ENCODE measurements at regions not wholly inside any gene's neighbourhood (a gene's known extent, or its start where the extent isn't known, plus 50 kb on each side); places are given as distances from the start of the nearest gene placed in this dataset.

- H3K4me3 ChIP-seq (ENCODE audit: low read depth, low read length), result no peak overlapping the region
- CTCF ChIA-PET, result no interaction called here
- H3K27ac ChIP-seq (ENCODE audit: low read depth, low read length), result no peak overlapping the region
- TF ChIP-seq CTCF (IDR thresholded peaks at IDR 0.05; ENCODE audit: low read depth, low read length), result no peak
- H3K27me3 ChIP-seq (ENCODE audit: control insufficient read depth, insufficient read depth, low read length), result peaks cover 7% of the 10 kb centered on the region
- H3K9me3 ChIP-seq (ENCODE audit: control insufficient read depth, insufficient read depth, low read length), result no peaks in the 10 kb centered on the region; the same call in 1 of the 2 replicates
- POLR2A ChIA-PET, result no interaction called here
- no peak for DNase-seq (ENCODE audit: low read depth, low spot score)
Observed at GRCh38 chr10:44064317-44064716, 320.6 kb downstream of the CXCL12 start.

GRCh38 chr10:44063686-44064085 lies 321.2 kb downstream of the CXCL12 start:
- ChIA-PET CTCF (no interaction called here), POLR2A (no interaction called here)
- DNase-seq (ENCODE audit: low read depth, low spot score), result no peak

GRCh38 chr10:44060719-44061118 lies 324.2 kb downstream of the CXCL12 start:
- CTCF ChIA-PET, result no interaction called here
- peaks cover 14% of the 10 kb centered on the region for H3K27me3 ChIP-seq (ENCODE audit: control insufficient read depth, insufficient read depth, low read length)

More at GRCh38 chr10:44063686-44064085, 321.2 kb downstream of the CXCL12 start:
- no peaks in the 10 kb centered on the region; the same call in 1 of the 2 replicates for H3K9me3 ChIP-seq (ENCODE audit: control insufficient read depth, insufficient read depth, low read length)
- TF ChIP-seq CTCF (IDR thresholded peaks at IDR 0.05; ENCODE audit: low read depth, low read length), result no peak
- no peak overlapping the region for H3K27ac ChIP-seq (ENCODE audit: low read depth, low read length)
- H3K27me3 ChIP-seq (ENCODE audit: control insufficient read depth, insufficient read depth, low read length), result peaks cover 7% of the 10 kb centered on the region
- H3K4me3 ChIP-seq (ENCODE audit: low read depth, low read length), result no peak overlapping the region

GRCh38 chr10:44060221-44060620 lies 324.7 kb downstream of the CXCL12 start:
- Histone ChIP-seq H3K27me3 (ENCODE audit: control insufficient read depth, insufficient read depth, low read length) (peaks cover 14% of the 10 kb centered on the region), H3K9me3 (ENCODE audit: control insufficient read depth, insufficient read depth, low read length) (no peaks in the 10 kb centered on the region; the same call in 1 of the 2 replicates), H3K27ac (ENCODE audit: low read depth, low read length) (no peak overlapping the region), H3K4me3 (ENCODE audit: low read depth, low read length) (no peak overlapping the region)
- CTCF ChIA-PET, result no interaction called here
- no peak for TF ChIP-seq CTCF (IDR thresholded peaks at IDR 0.05; ENCODE audit: low read depth, low read length)
- DNase-seq (ENCODE audit: low read depth, low spot score), result no peak
- POLR2A ChIA-PET, result no interaction called here

More at GRCh38 chr10:44060719-44061118, 324.2 kb downstream of the CXCL12 start:
- POLR2A ChIA-PET, result no interaction called here
- DNase-seq (ENCODE audit: low read depth, low spot score), result no peak
- no peak for TF ChIP-seq CTCF (IDR thresholded peaks at IDR 0.05; ENCODE audit: low read depth, low read length)
- Histone ChIP-seq H3K4me3 (ENCODE audit: low read depth, low read length) (no peak overlapping the region), H3K9me3 (ENCODE audit: control insufficient read depth, insufficient read depth, low read length) (no peaks in the 10 kb centered on the region; the same call in 1 of the 2 replicates), H3K27ac (ENCODE audit: low read depth, low read length) (no peak overlapping the region)

GRCh38 chr10:44058259-44058658 lies 326.6 kb downstream of the CXCL12 start:
- Histone ChIP-seq H3K9me3 (ENCODE audit: control insufficient read depth, insufficient read depth, low read length) (no peaks in the 10 kb centered on the region; the same call in 1 of the 2 replicates), H3K4me3 (ENCODE audit: low read depth, low read length) (no peak overlapping the region), H3K27ac (ENCODE audit: low read depth, low read length) (no peak overlapping the region), H3K27me3 (ENCODE audit: control insufficient read depth, insufficient read depth, low read length) (peaks cover 14% of the 10 kb centered on the region)
- CTCF ChIA-PET, result no interaction called here
- no peak for TF ChIP-seq CTCF (IDR thresholded peaks at IDR 0.05; ENCODE audit: low read depth, low read length)
- no peak for DNase-seq (ENCODE audit: low read depth, low spot score)
- POLR2A ChIA-PET, result no interaction called here
